ENCODE measurements at regions not wholly inside any gene's neighbourhood (a gene's known extent, or its start where the extent isn't known, plus 50 kb on each side); places are given as distances from the start of the nearest gene placed in this dataset.

DNA sequence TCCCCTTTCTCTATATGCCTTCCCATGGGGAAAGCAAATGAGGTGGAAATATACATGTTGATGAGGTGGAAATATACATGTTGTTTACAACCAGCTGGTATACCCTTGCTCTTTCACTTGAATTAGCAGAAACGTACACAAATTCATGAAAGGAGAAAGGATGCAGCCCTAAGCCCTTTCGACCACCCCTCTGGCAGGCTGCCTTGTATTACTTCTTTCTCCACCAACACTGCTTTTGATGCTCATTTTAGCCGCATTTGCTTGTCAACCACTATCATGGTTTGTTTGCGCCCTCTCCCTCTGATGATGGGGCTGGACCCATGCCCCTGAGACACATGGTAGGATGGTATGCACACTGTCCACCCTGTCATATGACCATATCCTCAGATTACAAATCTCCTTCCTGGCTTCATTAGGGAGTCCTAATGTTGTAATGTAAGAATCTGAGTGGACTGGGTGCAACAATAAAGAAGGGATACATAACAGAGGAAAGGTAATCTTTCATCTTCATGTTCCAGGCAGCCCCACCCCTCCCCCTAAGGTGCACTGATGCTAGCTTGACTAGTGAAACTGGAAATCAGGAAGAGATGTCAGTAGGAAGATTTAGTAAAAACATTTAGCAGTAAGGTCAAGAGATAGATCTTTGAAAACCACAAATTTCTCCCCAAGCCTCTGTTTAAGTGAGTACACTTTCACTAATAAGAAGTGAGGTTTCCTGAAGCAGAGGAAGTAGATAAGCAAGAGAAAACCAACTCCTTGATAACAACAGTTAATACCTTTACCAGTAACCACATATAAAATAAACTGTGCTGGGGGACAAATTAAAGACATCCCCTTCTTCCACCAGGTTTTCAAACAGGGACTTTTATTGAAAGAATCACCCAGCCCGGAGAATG lies 536.8 kb upstream of the NRP1 start:
- no peak for DNase-seq
- Mint-ChIP-seq H3K36me3 (ENCODE audit: insufficient read depth in 1 of 3, low read depth in 3 of 3) (no peaks in the 10 kb centered on the region), H3K9me3 (no peaks in the 10 kb centered on the region), H3K27me3 (ENCODE audit: low read depth) (no peaks in the 10 kb centered on the region; the same call in 1 of the 2 replicates), H3K4me3 (no peak overlapping the region), H3K4me1 (peaks cover 2 to 4% of the 10 kb centered on the region in 2 experiments; a peak in 2 of 4 replicates), H3K27ac (no peak overlapping the region; a peak in 1 of 7 replicates)
- Histone ChIP-seq H2BK120ac (ENCODE audit: low read depth, low read length, poor library complexity, severe bottlenecking) (no peak overlapping the region), H2AFZ (ENCODE audit: low read length) (no peak overlapping the region), H4K5ac (ENCODE audit: insufficient read length, low read depth, low read length) (no peak overlapping the region), H3K27me3 (ENCODE audit: insufficient read depth, low read length) (no peaks in the 10 kb centered on the region; the same call in 1 of the 2 replicates), H3K9ac (ENCODE audit: extremely low read depth, insufficient read length, low read length) (no peak overlapping the region), H2BK20ac (ENCODE audit: low read depth, low read length, poor library complexity, severe bottlenecking) (no peak overlapping the region), H3K4me2 (ENCODE audit: insufficient read depth, insufficient read length, low read length) (no peak overlapping the region), H2BK5ac (ENCODE audit: insufficient read length, low read length) (no peak overlapping the region), H2BK15ac (ENCODE audit: low read depth, low read length) (no peak overlapping the region), H3K56ac (ENCODE audit: insufficient read length, low read depth, low read length) (no peak overlapping the region), H3T11ph (ENCODE audit: low read length) (no peak overlapping the region), H3K4me1 (ENCODE audit: insufficient read depth, low read length) (no peaks in the 10 kb centered on the region), H3K79me1 (ENCODE audit: insufficient read depth, low read depth, low read length, poor library complexity, severe bottlenecking) (no peaks in the 10 kb centered on the region), H3K23ac (ENCODE audit: insufficient read length, low read depth, low read length) (no peak overlapping the region), H4K91ac (ENCODE audit: insufficient read length, low read depth, low read length) (no peak overlapping the region), H3K18ac (ENCODE audit: insufficient read length, low read depth, low read length) (no peak overlapping the region), H4K20me1 (ENCODE audit: control insufficient read depth, insufficient read depth, insufficient read length) (no peaks in the 10 kb centered on the region), H2AK5ac (ENCODE audit: insufficient read length, low read length) (no peak overlapping the region), H3K9me3 (ENCODE audit: control insufficient read depth, low read depth, low read length) (no peaks in the 10 kb centered on the region), H3K14ac (ENCODE audit: insufficient read depth, low read length) (no peak overlapping the region), H2BK12ac (ENCODE audit: insufficient read length, low read depth, low read length) (no peak overlapping the region), H3K4ac (ENCODE audit: low read depth, low read length) (no peak overlapping the region), H3K27ac (ENCODE audit: insufficient read length, low read depth, low read length) (no peak overlapping the region), H3K23me2 (ENCODE audit: insufficient read length, low read depth, low read length, poor library complexity, severe bottlenecking) (no peaks in the 10 kb centered on the region), H4K8ac (replicated peaks; ENCODE audit: insufficient read length, low read depth, low read length) (no peak overlapping the region), H3K79me2 (ENCODE audit: insufficient read depth, low read length) (no peaks in the 10 kb centered on the region)
- WGBS (ENCODE audit: extremely low coverage, insufficient read length, low lambda C conversion rate) = no CpG with 5 or more reads among the region's 5 CpGs
- TF ChIP-seq, protein P1, sequence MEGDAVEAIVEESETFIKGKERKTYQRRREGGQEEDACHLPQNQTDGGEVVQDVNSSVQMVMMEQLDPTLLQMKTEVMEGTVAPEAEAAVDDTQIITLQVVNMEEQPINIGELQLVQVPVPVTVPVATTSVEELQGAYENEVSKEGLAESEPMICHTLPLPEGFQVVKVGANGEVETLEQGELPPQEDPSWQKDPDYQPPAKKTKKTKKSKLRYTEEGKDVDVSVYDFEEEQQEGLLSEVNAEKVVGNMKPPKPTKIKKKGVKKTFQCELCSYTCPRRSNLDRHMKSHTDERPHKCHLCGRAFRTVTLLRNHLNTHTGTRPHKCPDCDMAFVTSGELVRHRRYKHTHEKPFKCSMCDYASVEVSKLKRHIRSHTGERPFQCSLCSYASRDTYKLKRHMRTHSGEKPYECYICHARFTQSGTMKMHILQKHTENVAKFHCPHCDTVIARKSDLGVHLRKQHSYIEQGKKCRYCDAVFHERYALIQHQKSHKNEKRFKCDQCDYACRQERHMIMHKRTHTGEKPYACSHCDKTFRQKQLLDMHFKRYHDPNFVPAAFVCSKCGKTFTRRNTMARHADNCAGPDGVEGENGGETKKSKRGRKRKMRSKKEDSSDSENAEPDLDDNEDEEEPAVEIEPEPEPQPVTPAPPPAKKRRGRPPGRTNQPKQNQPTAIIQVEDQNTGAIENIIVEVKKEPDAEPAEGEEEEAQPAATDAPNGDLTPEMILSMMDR (conservative IDR thresholded peaks at IDR 0.05) = no peak

All from H9 (cell line).